Panc1 (cell line): ENCODE measurements at regions not wholly inside any gene's neighbourhood (a gene's known extent, or its start where the extent isn't known, plus 50 kb on each side); places are given as distances from the start of the nearest gene placed in this dataset.

ENCODE experiments used
- ATAC-seq: fragments of 200-7000 bp; cut with Tn5 transposase; 2 replicates; pipeline ENCODE4 v1.9.1; 2020; ENCODE audit warnings: mild to moderate bottlenecking, moderate library complexity
- BruUV-seq: library from RNA; stranded (reverse); fragments of 400-500 nt; replicated peaks from 2 replicates; lab custom pipeline; 2021; lab: Mats Ljungman, UMichigan
- CTCF ChIA-PET: fragments of 300-600 bp; sonication (Branson Sonifier 250); formaldehyde crosslinking; loops from one replicate; lab custom pipeline; 2022; ENCODE audit warnings: antibody characterized with exemption; lab: Charles Lee
- POLR2A ChIA-PET: fragments of 300-600 bp; sonication (Branson Sonifier 250); formaldehyde crosslinking; loops from one replicate; lab custom pipeline; 2022; ENCODE audit warnings: antibody characterized with exemption; lab: Charles Lee
- DNase-seq: peaks from one replicate; pipeline ENCODE4 v3.0.0-alpha.2; 2010; ENCODE audit warnings: low read depth, low spot score
- H3K27ac ChIP-seq: 2 replicates; pipeline ENCODE4 v1.5.1; 2011; ENCODE audit warnings: mild to moderate bottlenecking, low read length, inconsistent platforms
- H3K27me3 ChIP-seq: fragments of 200-500 bp; sonication (Bioruptor generic); 2 replicates; pipeline ENCODE4 v1.6.0; 2014; ENCODE audit warnings: low read length, inconsistent platforms; ENCODE audit not compliant: control insufficient read depth, insufficient read depth
- H3K36me3 ChIP-seq: fragments of 200-500 bp; sonication (Bioruptor generic); 2 replicates; pipeline ENCODE4 v1.5.1; 2014; ENCODE audit warnings: inconsistent platforms, mild to moderate bottlenecking, low read length, moderate library complexity; ENCODE audit not compliant: control insufficient read depth, insufficient read depth
- H3K4me1 ChIP-seq: 2 replicates; pipeline ENCODE4 v1.5.1; 2011; ENCODE audit warnings: inconsistent platforms, mild to moderate bottlenecking, low read length, moderate library complexity; ENCODE audit not compliant: control insufficient read depth, insufficient read depth
- H3K4me3 ChIP-seq, 2 experiments: 2 replicates each; pipeline ENCODE4 v1.5.1; 2011 to 2012; ENCODE audit warnings: low read depth in 2 of 2, low read length in 2 of 2, mild to moderate bottlenecking in 2 of 2, inconsistent platforms in 1 of 2, moderate library complexity in 1 of 2
- H3K9me3 ChIP-seq: fragments of 200-500 bp; sonication (Bioruptor generic); 2 replicates; pipeline ENCODE4 v1.5.1; 2014; ENCODE audit warnings: low read depth, mild to moderate bottlenecking, inconsistent platforms, low read length, moderate library complexity; ENCODE audit not compliant: control insufficient read depth, insufficient read depth
- POLR2AphosphoS5 ChIP-seq: IDR thresholded peaks from 2 replicates; pipeline ENCODE4 v1.6.1; 2012; ENCODE audit warnings: mild to moderate bottlenecking, low read depth, low read length, moderate library complexity
- REST ChIP-seq, 2 experiments: IDR thresholded peaks; 2 replicates each; pipeline ENCODE4 v1.6.1; 2011 to 2012; ENCODE audit warnings: low read depth in 2 of 2, control low read depth in 1 of 2, low read length in 1 of 2, mild to moderate bottlenecking in 1 of 2, moderate library complexity in 1 of 2; ENCODE audit not compliant: insufficient read depth in 1 of 2
- SIN3A ChIP-seq: IDR thresholded peaks from 2 replicates; pipeline ENCODE4 v1.6.1; 2012; ENCODE audit warnings: low read depth, mild to moderate bottlenecking, low read length, moderate library complexity, borderline replicate concordance; ENCODE audit not compliant: insufficient read depth
- TCF7L2 ChIP-seq: IDR thresholded peaks from 2 replicates; pipeline ENCODE4 v1.6.1; 2011; ENCODE audit warnings: mild to moderate bottlenecking, low read depth, low read length, inconsistent platforms
- in situ Hi-C: cut with HindIII; loops from 2 replicates; pipeline ENCODE4 v1.10.0; 2016; ENCODE audit warnings: low sequenced_read_pairs, low pct_unique_long_range_greater_than_20kb
- intact Hi-C: fragments of 100-400 bp; cut with micrococcal nuclease; formaldehyde crosslinking; loops from one replicate; pipeline ENCODE4 v1.10.0; 2022; ENCODE audit not compliant: unreplicated experiment
- TF ChIP-seq, protein P1 (sequence below): fragments of 450-650 bp; IDR thresholded peaks from 2 replicates; pipeline ENCODE4 v1.5.1; 2017; ENCODE audit warnings: mild to moderate bottlenecking

GRCh38 chr10:63832686-63833085 lies 311.5 kb downstream of the REEP3 start:
- BruUV-seq: no TSS peak
- POLR2A ChIA-PET: no interaction called here

GRCh38 chr10:63833411-63834060 lies 312.3 kb downstream of the REEP3 start:
- TF ChIP-seq TCF7L2 (no peak), SIN3A (no peak), POLR2AphosphoS5 (no peak), REST (IDR thresholded peaks at IDR 0.05; ENCODE audit: insufficient read depth in 1 of 2, low read depth in 2 of 2, low read length in 1 of 2) (no peak)
- TF ChIP-seq, protein P1, sequence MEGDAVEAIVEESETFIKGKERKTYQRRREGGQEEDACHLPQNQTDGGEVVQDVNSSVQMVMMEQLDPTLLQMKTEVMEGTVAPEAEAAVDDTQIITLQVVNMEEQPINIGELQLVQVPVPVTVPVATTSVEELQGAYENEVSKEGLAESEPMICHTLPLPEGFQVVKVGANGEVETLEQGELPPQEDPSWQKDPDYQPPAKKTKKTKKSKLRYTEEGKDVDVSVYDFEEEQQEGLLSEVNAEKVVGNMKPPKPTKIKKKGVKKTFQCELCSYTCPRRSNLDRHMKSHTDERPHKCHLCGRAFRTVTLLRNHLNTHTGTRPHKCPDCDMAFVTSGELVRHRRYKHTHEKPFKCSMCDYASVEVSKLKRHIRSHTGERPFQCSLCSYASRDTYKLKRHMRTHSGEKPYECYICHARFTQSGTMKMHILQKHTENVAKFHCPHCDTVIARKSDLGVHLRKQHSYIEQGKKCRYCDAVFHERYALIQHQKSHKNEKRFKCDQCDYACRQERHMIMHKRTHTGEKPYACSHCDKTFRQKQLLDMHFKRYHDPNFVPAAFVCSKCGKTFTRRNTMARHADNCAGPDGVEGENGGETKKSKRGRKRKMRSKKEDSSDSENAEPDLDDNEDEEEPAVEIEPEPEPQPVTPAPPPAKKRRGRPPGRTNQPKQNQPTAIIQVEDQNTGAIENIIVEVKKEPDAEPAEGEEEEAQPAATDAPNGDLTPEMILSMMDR: no peak
- DNase-seq: no peak
- no peaks in the 10 kb centered on the region for H3K4me1 ChIP-seq
- no peak for ATAC-seq
- in situ Hi-C loops: no loop called here
- intact Hi-C loops: no loop called here
- H3K27me3 ChIP-seq: peaks cover 9% of the 10 kb centered on the region
- no peak overlapping the region for H3K27ac ChIP-seq
- ChIA-PET CTCF (no interaction called here), POLR2A (no interaction called here)
- no TSS peak for BruUV-seq
- H3K36me3 ChIP-seq: no peaks in the 10 kb centered on the region
- H3K4me3 ChIP-seq: no peak overlapping the region
- H3K9me3 ChIP-seq: no peaks in the 10 kb centered on the region

More at GRCh38 chr10:63832686-63833085, 311.5 kb downstream of the REEP3 start:
- no peaks in the 10 kb centered on the region for H3K36me3 ChIP-seq
- CTCF ChIA-PET: no interaction called here
- H3K27ac ChIP-seq: no peak overlapping the region
- intact Hi-C loops: no loop called here
- DNase-seq: no peak
- TF ChIP-seq, protein P1: no peak
- peaks cover 6% of the 10 kb centered on the region for H3K27me3 ChIP-seq
- no peak for ATAC-seq
- no peak overlapping the region for H3K4me3 ChIP-seq
- no peaks in the 10 kb centered on the region for H3K4me1 ChIP-seq
- no peaks in the 10 kb centered on the region for H3K9me3 ChIP-seq
- in situ Hi-C loops: no loop called here
